Mesodermal cell (in vitro differentiated cells): ENCODE measurements at regions not wholly inside any gene's neighbourhood (a gene's known extent, or its start where the extent isn't known, plus 50 kb on each side); places are given as distances from the start of the nearest gene placed in this dataset.
A peak's percentile ranks its signal among the peaks of the same experiment; 100 is the strongest.

Experiments
- H3K27ac ChIP-seq: 2 replicates; pipeline ENCODE4 v1.7.0; 2013; ENCODE audit warnings: mild to moderate bottlenecking, low read depth, low read length, moderate library complexity; ENCODE audit not compliant: severe bottlenecking
- H3K36me3 ChIP-seq: 2 replicates; pipeline ENCODE4 v1.7.1; 2013; ENCODE audit warnings: mild to moderate bottlenecking, low read length, moderate library complexity; ENCODE audit not compliant: control insufficient read depth, insufficient read depth
- H3K4me1 ChIP-seq: one replicate; pipeline ENCODE4 v1.7.1; 2013; ENCODE audit warnings: mild to moderate bottlenecking, low read length; ENCODE audit not compliant: insufficient read depth, control insufficient read depth, poor library complexity, severe bottlenecking
- H3K4me3 ChIP-seq: 2 replicates; pipeline ENCODE4 v1.7.0; 2013; ENCODE audit warnings: low read length, control low read depth, mild to moderate bottlenecking; ENCODE audit not compliant: insufficient read depth, poor library complexity, severe bottlenecking; ENCODE audit errors: extremely low read depth
- H3K9me3 ChIP-seq: 2 replicates; pipeline ENCODE4 v1.7.1; 2013; ENCODE audit warnings: mild to moderate bottlenecking, low read length, moderate library complexity; ENCODE audit not compliant: control insufficient read depth
- WGBS, 2 experiments: methylation state at CpG; one replicate each; pipeline ENCODE4 v1.1.5; 2013; ENCODE audit warnings: missing lambda C conversion rate in 2 of 2; ENCODE audit not compliant: insufficient coverage in 2 of 2; 5-methylcytosine and 5-hydroxymethylcytosine counted together

- Histone ChIP-seq H3K36me3 (peaks cover 41% of the 10 kb centered on the region), H3K9me3 (no peaks in the 10 kb centered on the region), H3K4me3 (no peak overlapping the region), H3K4me1 (peaks cover 4% of the 10 kb centered on the region), H3K27ac (no peak overlapping the region)
- WGBS, 2 experiments: 69 to 71% methylated on average over 4 of the region's 6 CpGs
Observed at GRCh38 chr20:19807946-19808330, 49.9 kb downstream of the RIN2 start.

GRCh38 chr20:19808498-19808897 is 50.4 kb downstream of the RIN2 start:
- no peak overlapping the region for H3K4me3 ChIP-seq
- peaks cover 37% of the 10 kb centered on the region for H3K36me3 ChIP-seq
- H3K27ac ChIP-seq: no peak overlapping the region
- WGBS, 2 experiments: 94 to 95% methylated on average over 8 of the region's 8 CpGs
- no peaks in the 10 kb centered on the region for H3K9me3 ChIP-seq
- H3K4me1 ChIP-seq: peaks cover 4% of the 10 kb centered on the region

- Histone ChIP-seq H3K36me3 (peaks cover 37% of the 10 kb centered on the region), H3K4me3 (no peak overlapping the region), H3K9me3 (no peaks in the 10 kb centered on the region), H3K4me1 (peaks cover 8% of the 10 kb centered on the region), H3K27ac (no peak overlapping the region)
- WGBS, 2 experiments: 95 to 100% methylated on average over 8 of the region's 9 CpGs
Observed at GRCh38 chr20:19809505-19809904, 51.4 kb downstream of the RIN2 start.

- Histone ChIP-seq H3K9me3 (no peaks in the 10 kb centered on the region), H3K4me3 (no peak overlapping the region), H3K36me3 (peaks cover 31% of the 10 kb centered on the region), H3K27ac (no peak overlapping the region), H3K4me1 (peaks cover 19% of the 10 kb centered on the region)
- 90 to 91% methylated on average over 7 to 8 of the region's 8 CpGs for WGBS, 2 experiments
Observed at GRCh38 chr20:19811231-19811630, 53.2 kb downstream of the RIN2 start.

- WGBS, 2 experiments: no CpG with 5 or more reads among the region's 1 CpG
- H3K4me1 ChIP-seq: peaks cover 23% of the 10 kb centered on the region
Observed at GRCh38 chr20:19812056-19812455, 54.0 kb downstream of the RIN2 start.

GRCh38 chr20:19812696-19813095 is 54.6 kb downstream of the RIN2 start:
- WGBS, 2 experiments: 100% methylated on average over 1 of the region's 1 CpG; no CpG with 5 or more reads in 1 of the 2 experiments
- Histone ChIP-seq H3K4me3 (no peak overlapping the region), H3K27ac (no peak overlapping the region), H3K4me1 (peaks cover 23% of the 10 kb centered on the region), H3K36me3 (peaks cover 23% of the 10 kb centered on the region), H3K9me3 (no peaks in the 10 kb centered on the region)

More at GRCh38 chr20:19812056-19812455, 54.0 kb downstream of the RIN2 start:
- Histone ChIP-seq H3K27ac (no peak overlapping the region), H3K9me3 (no peaks in the 10 kb centered on the region), H3K4me3 (no peak overlapping the region), H3K36me3 (peaks cover 23% of the 10 kb centered on the region)

- WGBS, 2 experiments: 80 to 95% methylated on average over 7 to 8 of the region's 9 CpGs
- Histone ChIP-seq H3K4me1 (peaks cover 23% of the 10 kb centered on the region), H3K4me3 (no peak overlapping the region), H3K9me3 (peaks cover 4% of the 10 kb centered on the region), H3K27ac (no peak overlapping the region), H3K36me3 (peaks cover 19% of the 10 kb centered on the region)
Observed at GRCh38 chr20:19813846-19814640, 56.0 kb downstream of the RIN2 start.

GRCh38 chr20:19815553-19815991 is 57.5 kb downstream of the RIN2 start:
- Histone ChIP-seq H3K4me1 (peaks cover 23% of the 10 kb centered on the region), H3K27ac (peak overlapping the region; percentile 91), H3K9me3 (peaks cover 8% of the 10 kb centered on the region), H3K4me3 (no peak overlapping the region), H3K36me3 (peaks cover 6% of the 10 kb centered on the region)
- 33 to 47% methylated on average over 2 to 4 of the region's 8 CpGs for WGBS, 2 experiments

GRCh38 chr20:19816386-19816785 is 58.3 kb downstream of the RIN2 start:
- Histone ChIP-seq H3K27ac (peak overlapping the region; percentile 91), H3K9me3 (peaks cover 8% of the 10 kb centered on the region), H3K4me3 (no peak overlapping the region), H3K4me1 (peaks cover 23% of the 10 kb centered on the region), H3K36me3 (no peaks in the 10 kb centered on the region)
- WGBS, 2 experiments: 61 to 81% methylated on average over 3 to 4 of the region's 4 CpGs

- 95% methylated on average over 2 of the region's 5 CpGs; no CpG with 5 or more reads in 1 of the 2 experiments for WGBS, 2 experiments
- H3K9me3 ChIP-seq: peaks cover 8% of the 10 kb centered on the region
- no peaks in the 10 kb centered on the region for H3K36me3 ChIP-seq
- peaks cover 23% of the 10 kb centered on the region for H3K4me1 ChIP-seq
- H3K4me3 ChIP-seq: no peak overlapping the region
- no peak overlapping the region for H3K27ac ChIP-seq
Observed at GRCh38 chr20:19817017-19817416, 59.0 kb downstream of the RIN2 start.

GRCh38 chr20:19819149-19819548 is 61.1 kb downstream of the RIN2 start:
- 86 to 100% methylated on average over 1 of the region's 1 CpG for WGBS, 2 experiments
- Histone ChIP-seq H3K9me3 (peaks cover 8% of the 10 kb centered on the region), H3K4me1 (peaks cover 19% of the 10 kb centered on the region), H3K4me3 (no peak overlapping the region), H3K36me3 (peaks cover 2% of the 10 kb centered on the region), H3K27ac (no peak overlapping the region)
